OCI-LY3 (cell line): ENCODE measurements at regions not wholly inside any gene's neighbourhood (a gene's known extent, or its start where the extent isn't known, plus 50 kb on each side); places are given as distances from the start of the nearest gene placed in this dataset.
"Not testable (repeated sequence)": the region's sequence is repeated elsewhere in the genome, so short reads cannot be mapped to it uniquely, and the experiment has no call there.

Experiments used
- H2AFZ ChIP-seq: fragments of 200-600, 300-600 bp; shearing (Covaris generic); 2 replicates; pipeline ENCODE4 v1.6.0; 2014; ENCODE audit warnings: antibody characterized with exemption, low read depth, low read length
- H3K27ac ChIP-seq: fragments of 200-600, 300-600 bp; sonication (generic); 2 replicates; pipeline ENCODE4 v1.5.1; 2014; ENCODE audit warnings: mild to moderate bottlenecking, low read length, moderate library complexity, mixed read lengths
- H3K27me3 ChIP-seq: fragments of 200-600, 300-600 bp; sonication (generic); 2 replicates; pipeline ENCODE4 v1.6.1; 2014; ENCODE audit warnings: low read depth, low read length, mixed read lengths
- H3K36me3 ChIP-seq: fragments of 200-600, 300-600 bp; sonication (generic); replicated peaks from 2 replicates; pipeline ENCODE3; 2014; ENCODE audit warnings: low read depth, low read length, mixed read lengths
- H3K4me1 ChIP-seq: fragments of 300-600, 200-600 bp; sonication (generic); 2 replicates; pipeline ENCODE4 v1.6.1; 2014; ENCODE audit warnings: low read length, mixed read lengths
- H3K4me2 ChIP-seq: fragments of 200-600, 300-600 bp; sonication (generic); 2 replicates; pipeline ENCODE4 v1.6.1; 2014; ENCODE audit warnings: low read length, mixed read lengths
- H3K4me3 ChIP-seq: fragments of 300-600, 200-600 bp; sonication (generic); 2 replicates; pipeline ENCODE4 v1.5.1; 2014; ENCODE audit warnings: antibody characterized with exemption, mild to moderate bottlenecking, low read length, moderate library complexity
- H3K79me2 ChIP-seq: fragments of 300-600, 200-600 bp; shearing (Covaris generic); 2 replicates; pipeline ENCODE4 v1.6.1; 2014; ENCODE audit warnings: mild to moderate bottlenecking, low read length, mixed read lengths
- H3K9ac ChIP-seq: fragments of 300-600, 200-600 bp; shearing (Covaris generic); 2 replicates; pipeline ENCODE4 v1.6.0; 2014; ENCODE audit warnings: mild to moderate bottlenecking, low read length, moderate library complexity
- H3K9me3 ChIP-seq: fragments of 200-600, 300-600 bp; shearing (Covaris generic); 2 replicates; pipeline ENCODE4 v1.6.1; 2014; ENCODE audit warnings: low read length, mixed read lengths; ENCODE audit not compliant: insufficient read depth
- H4K20me1 ChIP-seq: fragments of 200-600, 300-600 bp; sonication (generic); 2 replicates; pipeline ENCODE4 v1.6.1; 2016; ENCODE audit warnings: low read length, mixed read lengths; ENCODE audit not compliant: insufficient read depth
- CTCF ChIP-seq: fragments of 200-600, 300-600 bp; sonication (generic); IDR thresholded peaks from 2 replicates; pipeline ENCODE4 v1.5.1; 2014; ENCODE audit warnings: antibody characterized with exemption, low read length, low read depth
- EZH2phosphoT487 ChIP-seq: fragments of 200-600 bp; shearing (Covaris generic); IDR thresholded peaks from 2 replicates; pipeline ENCODE4 v1.6.1; 2018; ENCODE audit warnings: antibody characterized with exemption, mixed run types, low read depth

GRCh38 chr12:87556985-87557384 lies 472.2 kb downstream of the C12orf50 start:
- no peak overlapping the region for H3K27ac ChIP-seq
- no peaks in the 10 kb centered on the region for H4K20me1 ChIP-seq
- H3K79me2 ChIP-seq = no peaks in the 10 kb centered on the region
- H3K9ac ChIP-seq = no peak overlapping the region
- no peak overlapping the region for H2AFZ ChIP-seq
- no peak for TF ChIP-seq CTCF
- no peak for TF ChIP-seq EZH2phosphoT487
- H3K4me3 ChIP-seq = no peak overlapping the region
- no peaks in the 10 kb centered on the region for H3K9me3 ChIP-seq
- H3K36me3 ChIP-seq = no peaks in the 10 kb centered on the region
- H3K4me1 ChIP-seq = no peaks in the 10 kb centered on the region
- H3K4me2 ChIP-seq = no peak overlapping the region
- no peaks in the 10 kb centered on the region for H3K27me3 ChIP-seq

- H3K4me2 ChIP-seq, H2AFZ ChIP-seq, H4K20me1 ChIP-seq, H3K27me3 ChIP-seq, H3K27ac ChIP-seq, H3K4me1 ChIP-seq, H3K36me3 ChIP-seq, H3K9me3 ChIP-seq, H3K9ac ChIP-seq, H3K4me3 ChIP-seq, H3K79me2 ChIP-seq: not testable (repeated sequence)
Observed at GRCh38 chr12:87531213-87531612, 498.0 kb downstream of the C12orf50 start.

GRCh38 chr12:87529413-87529812 lies 499.8 kb downstream of the C12orf50 start:
- no peak overlapping the region for H3K27ac ChIP-seq
- H3K36me3 ChIP-seq = no peaks in the 10 kb centered on the region
- no peaks in the 10 kb centered on the region for H3K79me2 ChIP-seq
- H2AFZ ChIP-seq = no peak overlapping the region
- TF ChIP-seq EZH2phosphoT487 (no peak), CTCF (no peak)
- H3K9me3 ChIP-seq = no peaks in the 10 kb centered on the region
- no peaks in the 10 kb centered on the region for H4K20me1 ChIP-seq
- H3K4me3 ChIP-seq = no peak overlapping the region
- H3K9ac ChIP-seq = no peak overlapping the region
- H3K4me2 ChIP-seq = no peak overlapping the region
- H3K4me1 ChIP-seq = no peaks in the 10 kb centered on the region
- no peaks in the 10 kb centered on the region for H3K27me3 ChIP-seq

- TF ChIP-seq EZH2phosphoT487 = no peak
Observed at GRCh38 chr12:87520968-87521367, 508.2 kb downstream of the C12orf50 start.

GRCh38 chr12:87518481-87518880 lies 510.7 kb downstream of the C12orf50 start:
- Histone ChIP-seq H3K27ac (no peak overlapping the region), H3K36me3 (no peaks in the 10 kb centered on the region), H3K9me3 (no peaks in the 10 kb centered on the region), H3K4me1 (no peaks in the 10 kb centered on the region), H3K4me2 (no peak overlapping the region), H3K79me2 (no peaks in the 10 kb centered on the region), H3K9ac (no peak overlapping the region), H3K4me3 (no peak overlapping the region), H2AFZ (no peak overlapping the region), H3K27me3 (no peaks in the 10 kb centered on the region), H4K20me1 (no peaks in the 10 kb centered on the region)
- no peak for TF ChIP-seq EZH2phosphoT487
- TF ChIP-seq CTCF = no peak

More at GRCh38 chr12:87520968-87521367, 508.2 kb downstream of the C12orf50 start:
- H3K27me3 ChIP-seq = no peaks in the 10 kb centered on the region
- no peaks in the 10 kb centered on the region for H3K4me1 ChIP-seq
- no peaks in the 10 kb centered on the region for H3K79me2 ChIP-seq
- no peaks in the 10 kb centered on the region for H3K9me3 ChIP-seq
- no peak overlapping the region for H3K27ac ChIP-seq
- no peak overlapping the region for H3K4me3 ChIP-seq
- H3K4me2 ChIP-seq = no peak overlapping the region
- no peak overlapping the region for H3K9ac ChIP-seq
- H4K20me1 ChIP-seq = no peaks in the 10 kb centered on the region
- H3K36me3 ChIP-seq = no peaks in the 10 kb centered on the region
- no peak overlapping the region for H2AFZ ChIP-seq
